GM10266 (cell line): ENCODE measurements at regions not wholly inside any gene's neighbourhood (a gene's known extent, or its start where the extent isn't known, plus 50 kb on each side); places are given as distances from the start of the nearest gene placed in this dataset.
A peak's percentile ranks its signal among the peaks of the same experiment; 100 is the strongest.

Experiments
- DNase-seq: peaks from one replicate; pipeline ENCODE4 v3.0.0; 2012; ENCODE audit errors: extremely low spot score
- CTCF ChIP-seq: IDR thresholded peaks from 2 replicates; pipeline ENCODE4 v1.5.1; 2012; ENCODE audit warnings: mild to moderate bottlenecking, low read depth; ENCODE audit not compliant: control insufficient read depth, insufficient read depth; ENCODE audit errors: missing control alignments

GRCh38 chr7:115689941-115690340 is 340.6 kb downstream of the TFEC start:
- DNase-seq: no peak
- no peak for TF ChIP-seq CTCF

- no peak for DNase-seq
- TF ChIP-seq CTCF: no peak
Observed at GRCh38 chr7:115683093-115683492, 347.5 kb downstream of the TFEC start.

GRCh38 chr7:115682507-115682906 is 348.1 kb downstream of the TFEC start:
- no peak for DNase-seq

GRCh38 chr7:115680921-115681320 is 349.6 kb downstream of the TFEC start:
- TF ChIP-seq CTCF: no peak
- DNase-seq: no peak

More at GRCh38 chr7:115682507-115682906, 348.1 kb downstream of the TFEC start:
- no peak for TF ChIP-seq CTCF

- TF ChIP-seq CTCF: peak; percentile 39
- DNase-seq: peak; percentile 14
Observed at GRCh38 chr7:115679976-115680375, 350.6 kb downstream of the TFEC start.

GRCh38 chr7:115679423-115679822 is 351.1 kb downstream of the TFEC start:
- TF ChIP-seq CTCF: no peak
- no peak for DNase-seq

- TF ChIP-seq CTCF: no peak
- DNase-seq: no peak
Observed at GRCh38 chr7:115678086-115678982, 352.2 kb downstream of the TFEC start.
